ENCODE measurements at regions not wholly inside any gene's neighbourhood (a gene's known extent, or its start where the extent isn't known, plus 50 kb on each side); places are given as distances from the start of the nearest gene placed in this dataset.
"Not testable (repeated sequence)": the region's sequence is repeated elsewhere in the genome, so short reads cannot be mapped to it uniquely, and the experiment has no call there.

GRCh38 chr3:153921826-153922225 lies 199.4 kb upstream of the ARHGEF26 start:
- H3K9ac ChIP-seq (ENCODE audit: insufficient read depth in 1 of 2, low read length in 2 of 2): no peak overlapping the region
- no peaks in the 10 kb centered on the region for H3K27me3 ChIP-seq (ENCODE audit: control insufficient read depth in 3 of 3, insufficient read depth in 3 of 3, low read length in 2 of 3)
- TF ChIP-seq, protein P1, sequence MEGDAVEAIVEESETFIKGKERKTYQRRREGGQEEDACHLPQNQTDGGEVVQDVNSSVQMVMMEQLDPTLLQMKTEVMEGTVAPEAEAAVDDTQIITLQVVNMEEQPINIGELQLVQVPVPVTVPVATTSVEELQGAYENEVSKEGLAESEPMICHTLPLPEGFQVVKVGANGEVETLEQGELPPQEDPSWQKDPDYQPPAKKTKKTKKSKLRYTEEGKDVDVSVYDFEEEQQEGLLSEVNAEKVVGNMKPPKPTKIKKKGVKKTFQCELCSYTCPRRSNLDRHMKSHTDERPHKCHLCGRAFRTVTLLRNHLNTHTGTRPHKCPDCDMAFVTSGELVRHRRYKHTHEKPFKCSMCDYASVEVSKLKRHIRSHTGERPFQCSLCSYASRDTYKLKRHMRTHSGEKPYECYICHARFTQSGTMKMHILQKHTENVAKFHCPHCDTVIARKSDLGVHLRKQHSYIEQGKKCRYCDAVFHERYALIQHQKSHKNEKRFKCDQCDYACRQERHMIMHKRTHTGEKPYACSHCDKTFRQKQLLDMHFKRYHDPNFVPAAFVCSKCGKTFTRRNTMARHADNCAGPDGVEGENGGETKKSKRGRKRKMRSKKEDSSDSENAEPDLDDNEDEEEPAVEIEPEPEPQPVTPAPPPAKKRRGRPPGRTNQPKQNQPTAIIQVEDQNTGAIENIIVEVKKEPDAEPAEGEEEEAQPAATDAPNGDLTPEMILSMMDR (IDR thresholded peaks at IDR 0.05; ENCODE audit: control extremely low read depth, extremely low read depth): no peak
- ATAC-seq (ENCODE audit: insufficient read depth, low FRiP score) (no peak), DNase-seq (peak in 2 of 3 donors; percentile 54 to 60)
- H3K9me3 ChIP-seq (ENCODE audit: control insufficient read depth in 4 of 4, insufficient read depth in 3 of 4, low read length in 3 of 4): no peaks in the 10 kb centered on the region
- H3K4me3 ChIP-seq: no peak overlapping the region
- H3K36me3 ChIP-seq (ENCODE audit: control insufficient read depth in 4 of 4, insufficient read depth in 4 of 4, low read length in 4 of 4): no peaks in the 10 kb centered on the region
- H3K4me1 ChIP-seq (ENCODE audit: control insufficient read depth in 5 of 5, insufficient read depth in 5 of 5, low read length in 5 of 5): no peaks in the 10 kb centered on the region
- H3K27ac ChIP-seq (ENCODE audit: low read depth in 1 of 2, low read length in 1 of 2): no peak overlapping the region

- WGBS, 2 donors: 92 to 93% methylated on average over 2 of the region's 2 CpGs
- no peaks in the 10 kb centered on the region for H3K9me3 ChIP-seq (ENCODE audit: control insufficient read depth in 4 of 4, insufficient read depth in 3 of 4, low read length in 3 of 4)
- H3K9ac ChIP-seq (ENCODE audit: insufficient read depth in 1 of 2, low read length in 2 of 2): no peak overlapping the region
- H3K27ac ChIP-seq (ENCODE audit: low read depth in 1 of 2, low read length in 1 of 2): no peak overlapping the region
- peaks cover 0 to 10% (median 0%) of the 10 kb centered on the region in 5 donors for H3K4me1 ChIP-seq (ENCODE audit: control insufficient read depth in 5 of 5, insufficient read depth in 5 of 5, low read length in 5 of 5)
- H3K27me3 ChIP-seq (ENCODE audit: control insufficient read depth in 3 of 3, insufficient read depth in 3 of 3, low read length in 2 of 3): no peaks in the 10 kb centered on the region
- TF ChIP-seq, protein P1 (IDR thresholded peaks at IDR 0.05; ENCODE audit: control extremely low read depth, extremely low read depth): no peak
- ATAC-seq (ENCODE audit: insufficient read depth, low FRiP score): no peak
- H3K4me3 ChIP-seq: no peak overlapping the region
- no peak for DNase-seq
- no peaks in the 10 kb centered on the region for H3K36me3 ChIP-seq (ENCODE audit: control insufficient read depth in 4 of 4, insufficient read depth in 4 of 4, low read length in 4 of 4)
These were observed 195.2 kb upstream of the ARHGEF26 start for GRCh38 chr3:153925841-153926514.

DNA sequence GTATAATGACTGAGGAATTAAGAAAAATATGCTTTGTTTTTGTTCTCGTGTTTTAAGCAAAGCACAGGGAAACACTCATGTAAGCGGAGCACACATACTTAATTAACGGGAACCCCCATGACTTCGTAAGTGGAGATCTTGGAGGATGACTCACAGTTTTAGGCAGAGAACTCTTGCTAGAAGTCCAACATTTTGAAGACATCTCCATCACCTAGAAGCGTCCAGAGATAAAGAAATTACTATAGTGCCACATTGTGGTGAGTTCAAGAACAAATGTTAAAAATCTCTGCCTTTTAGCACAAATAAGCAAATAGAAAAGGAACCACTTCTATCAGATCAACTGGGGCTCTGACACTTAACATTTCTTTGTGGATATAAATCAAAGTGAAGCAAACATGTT lies 194.1 kb upstream of the ARHGEF26 start:
- H3K4me1 ChIP-seq (ENCODE audit: control insufficient read depth in 5 of 5, insufficient read depth in 5 of 5, low read length in 5 of 5): peaks cover 0 to 10% (median 0%) of the 10 kb centered on the region in 5 donors
- TF ChIP-seq, protein P1 (IDR thresholded peaks at IDR 0.05; ENCODE audit: control extremely low read depth, extremely low read depth): no peak
- no peak overlapping the region for H3K27ac ChIP-seq (ENCODE audit: low read depth in 1 of 2, low read length in 1 of 2)
- no peak overlapping the region for H3K4me3 ChIP-seq
- H3K36me3 ChIP-seq (ENCODE audit: control insufficient read depth in 4 of 4, insufficient read depth in 4 of 4, low read length in 4 of 4): no peaks in the 10 kb centered on the region
- ATAC-seq (ENCODE audit: insufficient read depth, low FRiP score) (peak; percentile 79), DNase-seq (peak; percentile 46 to 98 (median 94))
- H3K9me3 ChIP-seq (ENCODE audit: control insufficient read depth in 4 of 4, insufficient read depth in 3 of 4, low read length in 3 of 4): no peaks in the 10 kb centered on the region
- H3K27me3 ChIP-seq (ENCODE audit: control insufficient read depth in 3 of 3, insufficient read depth in 3 of 3, low read length in 2 of 3): no peaks in the 10 kb centered on the region
- no peak overlapping the region for H3K9ac ChIP-seq (ENCODE audit: insufficient read depth in 1 of 2, low read length in 2 of 2)
- WGBS, 2 donors: 39 to 62% methylated on average over 5 of the region's 5 CpGs

- no peak for ATAC-seq (ENCODE audit: insufficient read depth, low FRiP score)
- Histone ChIP-seq H3K4me1 (ENCODE audit: control insufficient read depth in 5 of 5, insufficient read depth in 5 of 5, low read length in 5 of 5) (peaks cover 0 to 10% (median 0%) of the 10 kb centered on the region in 5 donors), H3K9ac (ENCODE audit: insufficient read depth in 1 of 2, low read length in 2 of 2) (no peak overlapping the region), H3K4me3 (no peak overlapping the region), H3K27me3 (ENCODE audit: control insufficient read depth in 3 of 3, insufficient read depth in 3 of 3, low read length in 2 of 3) (no peaks in the 10 kb centered on the region), H3K9me3 (ENCODE audit: control insufficient read depth in 4 of 4, insufficient read depth in 3 of 4, low read length in 3 of 4) (no peaks in the 10 kb centered on the region), H3K36me3 (ENCODE audit: control insufficient read depth in 4 of 4, insufficient read depth in 4 of 4, low read length in 4 of 4) (no peaks in the 10 kb centered on the region), H3K27ac (ENCODE audit: low read depth in 1 of 2, low read length in 1 of 2) (no peak overlapping the region)
- no peak for DNase-seq
- TF ChIP-seq, protein P1 (IDR thresholded peaks at IDR 0.05; ENCODE audit: control extremely low read depth, extremely low read depth): no peak
These were observed 192.3 kb upstream of the ARHGEF26 start for GRCh38 chr3:153928851-153929250.

GRCh38 chr3:153933481-153933880 lies 187.7 kb upstream of the ARHGEF26 start:
- H3K9me3 ChIP-seq (ENCODE audit: control insufficient read depth in 4 of 4, insufficient read depth in 3 of 4, low read length in 3 of 4); H3K4me3 ChIP-seq; ATAC-seq (ENCODE audit: insufficient read depth, low FRiP score); DNase-seq; H3K36me3 ChIP-seq (ENCODE audit: control insufficient read depth in 4 of 4, insufficient read depth in 4 of 4, low read length in 4 of 4); H3K9ac ChIP-seq (ENCODE audit: insufficient read depth in 1 of 2, low read length in 2 of 2); H3K4me1 ChIP-seq (ENCODE audit: control insufficient read depth in 5 of 5, insufficient read depth in 5 of 5, low read length in 5 of 5); H3K27ac ChIP-seq (ENCODE audit: low read depth in 1 of 2, low read length in 1 of 2); H3K27me3 ChIP-seq (ENCODE audit: control insufficient read depth in 3 of 3, insufficient read depth in 3 of 3, low read length in 2 of 3): not testable (repeated sequence)
- 90 to 94% methylated on average over 2 of the region's 2 CpGs for whole genome bisulfite sequencing, 2 donors

Data from lung (tissue), 11 donors.